GM12878 (cell line): ENCODE measurements at regions not wholly inside any gene's neighbourhood (a gene's known extent, or its start where the extent isn't known, plus 50 kb on each side); places are given as distances from the start of the nearest gene placed in this dataset.

Experiments used
- BCL11A ChIP-seq: IDR thresholded peaks from 2 replicates; pipeline ENCODE4 v1.6.1; 2011; ENCODE audit warnings: low read depth, low read length
- CBX3 ChIP-seq: fragments of 200-600 bp; sonication (generic); IDR thresholded peaks from 2 replicates; pipeline ENCODE4 v1.6.1; 2016; ENCODE audit warnings: low read depth, borderline replicate concordance
- CHD1 ChIP-seq: IDR thresholded peaks from 2 replicates; pipeline ENCODE4 v1.6.1; 2012; ENCODE audit warnings: low read depth, low read length, improper control_type of control experiment
- CREM ChIP-seq: IDR thresholded peaks from 2 replicates; pipeline ENCODE4 v1.6.1; 2014; ENCODE audit warnings: antibody characterized with exemption, low read depth
- CTCF ChIP-seq, 3 experiments: IDR thresholded peaks in 2 of 3; conservative IDR thresholded peaks in 1 of 3; 2 replicates each; pipeline ENCODE4 v1.5.1; 2011; ENCODE audit warnings: low read depth in 3 of 3, low read length in 3 of 3, mild to moderate bottlenecking in 3 of 3, control low read depth in 2 of 3, moderate library complexity in 2 of 3, inconsistent platforms in 1 of 3, mixed read lengths in 1 of 3; ENCODE audit not compliant: control insufficient read depth in 2 of 3, insufficient read depth in 1 of 3; ENCODE audit errors: extremely low read depth in 1 of 3
- EED ChIP-seq: sonication (generic); IDR thresholded peaks from 2 replicates; pipeline ENCODE4 v1.6.1; 2016; ENCODE audit warnings: antibody characterized with exemption, low read depth
- EGR1 ChIP-seq, 2 experiments: IDR thresholded peaks; 1 replicate in 1 of 2; 2 replicates in 1 of 2; pipeline ENCODE4 v1.6.1; 2011 to 2012; ENCODE audit warnings: low read depth in 2 of 2, low read length in 2 of 2, borderline replicate concordance in 1 of 2, mild to moderate bottlenecking in 1 of 2, moderate library complexity in 1 of 2
- ETV6 ChIP-seq, 2 experiments: fragments of 450-650 bp in 1 of 2; IDR thresholded peaks in 1 of 2; conservative IDR thresholded peaks in 1 of 2; 2 replicates each; pipeline ENCODE4 v1.6.1; 2014; ENCODE audit warnings: antibody characterized with exemption in 1 of 2, borderline replicate concordance in 1 of 2, low read depth in 1 of 2, mild to moderate bottlenecking in 1 of 2, moderate library complexity in 1 of 2
- JUNB ChIP-seq: IDR thresholded peaks from 2 replicates; pipeline ENCODE4 v1.6.1; 2016; ENCODE audit warnings: antibody characterized with exemption, mild to moderate bottlenecking
- MTA3 ChIP-seq: IDR thresholded peaks from 2 replicates; pipeline ENCODE4 v1.6.1; 2012; ENCODE audit warnings: low read length, inconsistent platforms, borderline replicate concordance
- POLR2A ChIP-seq: IDR thresholded peaks from 2 replicates; pipeline ENCODE4 v1.6.1; 2011; ENCODE audit warnings: low read depth, mild to moderate bottlenecking, low read length
- RUNX3 ChIP-seq: IDR thresholded peaks from 2 replicates; pipeline ENCODE4 v1.6.1; 2012; ENCODE audit warnings: low read length, inconsistent platforms

DNA sequence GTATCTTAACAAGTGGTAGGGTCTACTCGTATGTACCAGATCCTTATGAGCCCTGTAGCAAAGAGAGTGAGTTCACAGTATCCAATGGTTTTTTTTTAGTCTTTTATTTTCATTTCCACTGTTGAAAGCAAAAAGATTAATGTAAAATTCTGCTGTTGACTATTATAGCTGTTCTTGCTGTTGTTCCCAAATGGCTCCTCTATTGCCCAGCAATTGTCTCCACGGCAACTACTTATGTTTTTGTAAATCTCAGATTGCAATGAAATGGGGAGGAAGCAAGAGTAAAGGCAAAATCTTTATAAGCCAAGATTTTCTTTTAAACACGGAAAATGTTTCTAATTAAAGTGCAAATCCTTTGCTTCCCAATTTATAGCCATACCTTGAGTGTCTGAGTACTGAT lies 406.1 kb downstream of the EPM2A start:
- no peak for TF ChIP-seq EED
- no peak for TF ChIP-seq EGR1 (IDR thresholded peaks at IDR 0.05; ENCODE audit: borderline replicate concordance in 1 of 2, low read depth in 2 of 2, low read length in 2 of 2)
- no peak for TF ChIP-seq CREM
- TF ChIP-seq JUNB, result no peak
- no peak for TF ChIP-seq CTCF (IDR thresholded peaks at IDR 0.05 in 2 of 3, conservative IDR thresholded peaks at IDR 0.05 in 1 of 3; ENCODE audit: control insufficient read depth in 2 of 3, extremely low read depth in 1 of 3, insufficient read depth in 1 of 3, low read depth in 3 of 3, low read length in 3 of 3)
- TF ChIP-seq MTA3, result no peak
- TF ChIP-seq POLR2A, result no peak
- TF ChIP-seq CHD1, result no peak
- TF ChIP-seq CBX3, result no peak
- TF ChIP-seq BCL11A, result no peak
- no peak for TF ChIP-seq ETV6 (conservative IDR thresholded peaks at IDR 0.05 in 1 of 2, IDR thresholded peaks at IDR 0.05 in 1 of 2; ENCODE audit: borderline replicate concordance in 1 of 2, low read depth in 1 of 2)
- TF ChIP-seq RUNX3, result no peak
